ENCODE measurements at regions not wholly inside any gene's neighbourhood (a gene's known extent, or its start where the extent isn't known, plus 50 kb on each side); places are given as distances from the start of the nearest gene placed in this dataset.

DNA sequence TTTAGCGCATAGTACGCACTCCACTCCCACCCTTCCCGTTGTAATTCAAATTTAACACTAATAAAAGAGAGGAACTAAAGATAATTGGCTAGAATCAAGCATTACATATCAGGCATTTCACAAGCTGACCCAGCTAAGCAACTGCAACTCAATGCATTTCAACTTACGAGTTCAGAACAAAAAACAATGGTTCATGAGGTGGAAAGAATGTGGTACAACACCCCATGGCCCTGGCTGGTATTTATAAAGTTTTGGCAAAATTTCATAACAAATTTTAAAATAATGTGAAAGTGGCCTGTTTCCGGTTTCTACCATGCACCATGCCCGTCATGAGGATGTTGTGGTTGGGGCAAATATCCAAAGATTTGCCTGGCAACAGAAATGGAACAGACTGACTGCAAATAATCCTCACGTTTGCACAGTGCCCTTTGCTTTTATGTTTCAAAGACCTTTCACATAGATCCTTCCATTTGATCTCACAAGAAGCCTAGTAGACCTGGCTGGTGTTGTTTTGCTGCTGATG is 455.3 kb upstream of the NR2F2 start:
- TF ChIP-seq EZH2phosphoT487 (IDR thresholded peaks at IDR 0.05; ENCODE audit: unreplicated experiment), result no peak
- TF ChIP-seq, protein P1, sequence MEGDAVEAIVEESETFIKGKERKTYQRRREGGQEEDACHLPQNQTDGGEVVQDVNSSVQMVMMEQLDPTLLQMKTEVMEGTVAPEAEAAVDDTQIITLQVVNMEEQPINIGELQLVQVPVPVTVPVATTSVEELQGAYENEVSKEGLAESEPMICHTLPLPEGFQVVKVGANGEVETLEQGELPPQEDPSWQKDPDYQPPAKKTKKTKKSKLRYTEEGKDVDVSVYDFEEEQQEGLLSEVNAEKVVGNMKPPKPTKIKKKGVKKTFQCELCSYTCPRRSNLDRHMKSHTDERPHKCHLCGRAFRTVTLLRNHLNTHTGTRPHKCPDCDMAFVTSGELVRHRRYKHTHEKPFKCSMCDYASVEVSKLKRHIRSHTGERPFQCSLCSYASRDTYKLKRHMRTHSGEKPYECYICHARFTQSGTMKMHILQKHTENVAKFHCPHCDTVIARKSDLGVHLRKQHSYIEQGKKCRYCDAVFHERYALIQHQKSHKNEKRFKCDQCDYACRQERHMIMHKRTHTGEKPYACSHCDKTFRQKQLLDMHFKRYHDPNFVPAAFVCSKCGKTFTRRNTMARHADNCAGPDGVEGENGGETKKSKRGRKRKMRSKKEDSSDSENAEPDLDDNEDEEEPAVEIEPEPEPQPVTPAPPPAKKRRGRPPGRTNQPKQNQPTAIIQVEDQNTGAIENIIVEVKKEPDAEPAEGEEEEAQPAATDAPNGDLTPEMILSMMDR (conservative IDR thresholded peaks at IDR 0.05; ENCODE audit: low read depth in 2 of 2), result no peak
- TF ChIP-seq POLR2AphosphoS5 (IDR thresholded peaks at IDR 0.05; ENCODE audit: low read depth), result no peak
- TF ChIP-seq, protein P2, sequence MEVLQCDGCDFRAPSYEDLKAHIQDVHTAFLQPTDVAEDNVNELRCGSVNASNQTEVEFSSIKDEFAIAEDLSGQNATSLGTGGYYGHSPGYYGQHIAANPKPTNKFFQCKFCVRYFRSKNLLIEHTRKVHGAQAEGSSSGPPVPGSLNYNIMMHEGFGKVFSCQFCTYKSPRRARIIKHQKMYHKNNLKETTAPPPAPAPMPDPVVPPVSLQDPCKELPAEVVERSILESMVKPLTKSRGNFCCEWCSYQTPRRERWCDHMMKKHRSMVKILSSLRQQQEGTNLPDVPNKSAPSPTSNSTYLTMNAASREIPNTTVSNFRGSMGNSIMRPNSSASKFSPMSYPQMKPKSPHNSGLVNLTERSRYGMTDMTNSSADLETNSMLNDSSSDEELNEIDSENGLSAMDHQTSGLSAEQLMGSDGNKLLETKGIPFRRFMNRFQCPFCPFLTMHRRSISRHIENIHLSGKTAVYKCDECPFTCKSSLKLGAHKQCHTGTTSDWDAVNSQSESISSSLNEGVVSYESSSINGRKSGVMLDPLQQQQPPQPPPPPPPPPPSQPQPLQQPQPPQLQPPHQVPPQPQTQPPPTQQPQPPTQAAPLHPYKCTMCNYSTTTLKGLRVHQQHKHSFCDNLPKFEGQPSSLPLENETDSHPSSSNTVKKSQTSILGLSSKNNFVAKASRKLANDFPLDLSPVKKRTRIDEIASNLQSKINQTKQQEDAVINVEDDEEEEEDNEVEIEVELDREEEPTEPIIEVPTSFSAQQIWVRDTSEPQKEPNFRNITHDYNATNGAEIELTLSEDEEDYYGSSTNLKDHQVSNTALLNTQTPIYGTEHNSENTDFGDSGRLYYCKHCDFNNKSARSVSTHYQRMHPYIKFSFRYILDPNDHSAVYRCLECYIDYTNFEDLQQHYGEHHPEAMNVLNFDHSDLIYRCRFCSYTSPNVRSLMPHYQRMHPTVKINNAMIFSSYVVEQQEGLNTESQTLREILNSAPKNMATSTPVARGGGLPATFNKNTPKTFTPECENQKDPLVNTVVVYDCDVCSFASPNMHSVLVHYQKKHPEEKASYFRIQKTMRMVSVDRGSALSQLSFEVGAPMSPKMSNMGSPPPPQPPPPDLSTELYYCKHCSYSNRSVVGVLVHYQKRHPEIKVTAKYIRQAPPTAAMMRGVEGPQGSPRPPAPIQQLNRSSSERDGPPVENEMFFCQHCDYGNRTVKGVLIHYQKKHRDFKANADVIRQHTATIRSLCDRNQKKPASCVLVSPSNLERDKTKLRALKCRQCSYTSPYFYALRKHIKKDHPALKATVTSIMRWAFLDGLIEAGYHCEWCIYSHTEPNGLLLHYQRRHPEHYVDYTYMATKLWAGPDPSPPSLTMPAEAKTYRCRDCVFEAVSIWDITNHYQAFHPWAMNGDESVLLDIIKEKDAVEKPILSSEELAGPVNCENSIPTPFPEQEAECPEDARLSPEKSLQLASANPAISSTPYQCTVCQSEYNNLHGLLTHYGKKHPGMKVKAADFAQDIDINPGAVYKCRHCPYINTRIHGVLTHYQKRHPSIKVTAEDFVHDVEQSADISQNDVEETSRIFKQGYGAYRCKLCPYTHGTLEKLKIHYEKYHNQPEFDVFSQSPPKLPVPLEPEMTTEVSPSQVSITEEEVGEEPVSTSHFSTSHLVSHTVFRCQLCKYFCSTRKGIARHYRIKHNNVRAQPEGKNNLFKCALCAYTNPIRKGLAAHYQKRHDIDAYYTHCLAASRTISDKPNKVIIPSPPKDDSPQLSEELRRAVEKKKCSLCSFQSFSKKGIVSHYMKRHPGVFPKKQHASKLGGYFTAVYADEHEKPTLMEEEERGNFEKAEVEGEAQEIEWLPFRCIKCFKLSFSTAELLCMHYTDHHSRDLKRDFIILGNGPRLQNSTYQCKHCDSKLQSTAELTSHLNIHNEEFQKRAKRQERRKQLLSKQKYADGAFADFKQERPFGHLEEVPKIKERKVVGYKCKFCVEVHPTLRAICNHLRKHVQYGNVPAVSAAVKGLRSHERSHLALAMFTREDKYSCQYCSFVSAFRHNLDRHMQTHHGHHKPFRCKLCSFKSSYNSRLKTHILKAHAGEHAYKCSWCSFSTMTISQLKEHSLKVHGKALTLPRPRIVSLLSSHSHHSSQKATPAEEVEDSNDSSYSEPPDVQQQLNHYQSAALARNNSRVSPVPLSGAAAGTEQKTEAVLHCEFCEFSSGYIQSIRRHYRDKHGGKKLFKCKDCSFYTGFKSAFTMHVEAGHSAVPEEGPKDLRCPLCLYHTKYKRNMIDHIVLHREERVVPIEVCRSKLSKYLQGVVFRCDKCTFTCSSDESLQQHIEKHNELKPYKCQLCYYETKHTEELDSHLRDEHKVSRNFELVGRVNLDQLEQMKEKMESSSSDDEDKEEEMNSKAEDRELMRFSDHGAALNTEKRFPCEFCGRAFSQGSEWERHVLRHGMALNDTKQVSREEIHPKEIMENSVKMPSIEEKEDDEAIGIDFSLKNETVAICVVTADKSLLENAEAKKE (CRISPR knock-in tag; IDR thresholded peaks at IDR 0.05), result no peak
- no peak for TF ChIP-seq EZH2 (IDR thresholded peaks at IDR 0.05; ENCODE audit: low read depth, unreplicated experiment)
- TF ChIP-seq, protein P3, sequence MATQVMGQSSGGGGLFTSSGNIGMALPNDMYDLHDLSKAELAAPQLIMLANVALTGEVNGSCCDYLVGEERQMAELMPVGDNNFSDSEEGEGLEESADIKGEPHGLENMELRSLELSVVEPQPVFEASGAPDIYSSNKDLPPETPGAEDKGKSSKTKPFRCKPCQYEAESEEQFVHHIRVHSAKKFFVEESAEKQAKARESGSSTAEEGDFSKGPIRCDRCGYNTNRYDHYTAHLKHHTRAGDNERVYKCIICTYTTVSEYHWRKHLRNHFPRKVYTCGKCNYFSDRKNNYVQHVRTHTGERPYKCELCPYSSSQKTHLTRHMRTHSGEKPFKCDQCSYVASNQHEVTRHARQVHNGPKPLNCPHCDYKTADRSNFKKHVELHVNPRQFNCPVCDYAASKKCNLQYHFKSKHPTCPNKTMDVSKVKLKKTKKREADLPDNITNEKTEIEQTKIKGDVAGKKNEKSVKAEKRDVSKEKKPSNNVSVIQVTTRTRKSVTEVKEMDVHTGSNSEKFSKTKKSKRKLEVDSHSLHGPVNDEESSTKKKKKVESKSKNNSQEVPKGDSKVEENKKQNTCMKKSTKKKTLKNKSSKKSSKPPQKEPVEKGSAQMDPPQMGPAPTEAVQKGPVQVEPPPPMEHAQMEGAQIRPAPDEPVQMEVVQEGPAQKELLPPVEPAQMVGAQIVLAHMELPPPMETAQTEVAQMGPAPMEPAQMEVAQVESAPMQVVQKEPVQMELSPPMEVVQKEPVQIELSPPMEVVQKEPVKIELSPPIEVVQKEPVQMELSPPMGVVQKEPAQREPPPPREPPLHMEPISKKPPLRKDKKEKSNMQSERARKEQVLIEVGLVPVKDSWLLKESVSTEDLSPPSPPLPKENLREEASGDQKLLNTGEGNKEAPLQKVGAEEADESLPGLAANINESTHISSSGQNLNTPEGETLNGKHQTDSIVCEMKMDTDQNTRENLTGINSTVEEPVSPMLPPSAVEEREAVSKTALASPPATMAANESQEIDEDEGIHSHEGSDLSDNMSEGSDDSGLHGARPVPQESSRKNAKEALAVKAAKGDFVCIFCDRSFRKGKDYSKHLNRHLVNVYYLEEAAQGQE (IDR thresholded peaks at IDR 0.05; ENCODE audit: unreplicated experiment), result no peak
- TF ChIP-seq STAT1 (IDR thresholded peaks at IDR 0.05; ENCODE audit: unreplicated experiment), result no peak
- TF ChIP-seq, protein P4, sequence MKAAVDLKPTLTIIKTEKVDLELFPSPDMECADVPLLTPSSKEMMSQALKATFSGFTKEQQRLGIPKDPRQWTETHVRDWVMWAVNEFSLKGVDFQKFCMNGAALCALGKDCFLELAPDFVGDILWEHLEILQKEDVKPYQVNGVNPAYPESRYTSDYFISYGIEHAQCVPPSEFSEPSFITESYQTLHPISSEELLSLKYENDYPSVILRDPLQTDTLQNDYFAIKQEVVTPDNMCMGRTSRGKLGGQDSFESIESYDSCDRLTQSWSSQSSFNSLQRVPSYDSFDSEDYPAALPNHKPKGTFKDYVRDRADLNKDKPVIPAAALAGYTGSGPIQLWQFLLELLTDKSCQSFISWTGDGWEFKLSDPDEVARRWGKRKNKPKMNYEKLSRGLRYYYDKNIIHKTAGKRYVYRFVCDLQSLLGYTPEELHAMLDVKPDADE (IDR thresholded peaks at IDR 0.05), result no peak
- TF ChIP-seq NANOG (IDR thresholded peaks at IDR 0.05; ENCODE audit: borderline replicate concordance), result no peak
- TF ChIP-seq JUNB (IDR thresholded peaks at IDR 0.05; ENCODE audit: unreplicated experiment), result no peak
